Panc1 (cell line): ENCODE measurements at regions not wholly inside any gene's neighbourhood (a gene's known extent, or its start where the extent isn't known, plus 50 kb on each side); places are given as distances from the start of the nearest gene placed in this dataset.

ENCODE experiments used
- ATAC-seq: fragments of 200-7000 bp; cut with Tn5 transposase; 2 replicates; pipeline ENCODE4 v1.9.1; 2020; ENCODE audit warnings: mild to moderate bottlenecking, moderate library complexity
- BruUV-seq: library from RNA; stranded (reverse); fragments of 400-500 nt; replicated peaks from 2 replicates; lab custom pipeline; 2021; lab: Mats Ljungman, UMichigan
- CTCF ChIA-PET: fragments of 300-600 bp; sonication (Branson Sonifier 250); formaldehyde crosslinking; loops from one replicate; lab custom pipeline; 2022; ENCODE audit warnings: antibody characterized with exemption; lab: Charles Lee
- POLR2A ChIA-PET: fragments of 300-600 bp; sonication (Branson Sonifier 250); formaldehyde crosslinking; loops from one replicate; lab custom pipeline; 2022; ENCODE audit warnings: antibody characterized with exemption; lab: Charles Lee
- DNase-seq: peaks from one replicate; pipeline ENCODE4 v3.0.0-alpha.2; 2010; ENCODE audit warnings: low read depth, low spot score
- H3K27ac ChIP-seq: 2 replicates; pipeline ENCODE4 v1.5.1; 2011; ENCODE audit warnings: mild to moderate bottlenecking, low read length, inconsistent platforms
- H3K27me3 ChIP-seq: fragments of 200-500 bp; sonication (Bioruptor generic); 2 replicates; pipeline ENCODE4 v1.6.0; 2014; ENCODE audit warnings: low read length, inconsistent platforms; ENCODE audit not compliant: control insufficient read depth, insufficient read depth
- H3K36me3 ChIP-seq: fragments of 200-500 bp; sonication (Bioruptor generic); 2 replicates; pipeline ENCODE4 v1.5.1; 2014; ENCODE audit warnings: inconsistent platforms, mild to moderate bottlenecking, low read length, moderate library complexity; ENCODE audit not compliant: control insufficient read depth, insufficient read depth
- H3K4me1 ChIP-seq: 2 replicates; pipeline ENCODE4 v1.5.1; 2011; ENCODE audit warnings: inconsistent platforms, mild to moderate bottlenecking, low read length, moderate library complexity; ENCODE audit not compliant: control insufficient read depth, insufficient read depth
- H3K4me3 ChIP-seq, 2 experiments: 2 replicates each; pipeline ENCODE4 v1.5.1; 2011 to 2012; ENCODE audit warnings: low read depth in 2 of 2, low read length in 2 of 2, mild to moderate bottlenecking in 2 of 2, inconsistent platforms in 1 of 2, moderate library complexity in 1 of 2
- H3K9me3 ChIP-seq: fragments of 200-500 bp; sonication (Bioruptor generic); 2 replicates; pipeline ENCODE4 v1.5.1; 2014; ENCODE audit warnings: low read depth, mild to moderate bottlenecking, inconsistent platforms, low read length, moderate library complexity; ENCODE audit not compliant: control insufficient read depth, insufficient read depth
- POLR2AphosphoS5 ChIP-seq: IDR thresholded peaks from 2 replicates; pipeline ENCODE4 v1.6.1; 2012; ENCODE audit warnings: mild to moderate bottlenecking, low read depth, low read length, moderate library complexity
- SIN3A ChIP-seq: IDR thresholded peaks from 2 replicates; pipeline ENCODE4 v1.6.1; 2012; ENCODE audit warnings: low read depth, mild to moderate bottlenecking, low read length, moderate library complexity, borderline replicate concordance; ENCODE audit not compliant: insufficient read depth
- TCF7L2 ChIP-seq: IDR thresholded peaks from 2 replicates; pipeline ENCODE4 v1.6.1; 2011; ENCODE audit warnings: mild to moderate bottlenecking, low read depth, low read length, inconsistent platforms
- in situ Hi-C: cut with HindIII; loops from 2 replicates; pipeline ENCODE4 v1.10.0; 2016; ENCODE audit warnings: low sequenced_read_pairs, low pct_unique_long_range_greater_than_20kb
- intact Hi-C: fragments of 100-400 bp; cut with micrococcal nuclease; formaldehyde crosslinking; loops from one replicate; pipeline ENCODE4 v1.10.0; 2022; ENCODE audit not compliant: unreplicated experiment
- TF ChIP-seq, protein P1 (sequence below): fragments of 450-650 bp; IDR thresholded peaks from 2 replicates; pipeline ENCODE4 v1.5.1; 2017; ENCODE audit warnings: mild to moderate bottlenecking
- TF ChIP-seq, protein P2 (sequence below), 2 experiments: IDR thresholded peaks; 2 replicates each; pipeline ENCODE4 v1.6.1; 2011 to 2012; ENCODE audit warnings: low read depth in 2 of 2, control low read depth in 1 of 2, low read length in 1 of 2, mild to moderate bottlenecking in 1 of 2, moderate library complexity in 1 of 2; ENCODE audit not compliant: insufficient read depth in 1 of 2

DNA sequence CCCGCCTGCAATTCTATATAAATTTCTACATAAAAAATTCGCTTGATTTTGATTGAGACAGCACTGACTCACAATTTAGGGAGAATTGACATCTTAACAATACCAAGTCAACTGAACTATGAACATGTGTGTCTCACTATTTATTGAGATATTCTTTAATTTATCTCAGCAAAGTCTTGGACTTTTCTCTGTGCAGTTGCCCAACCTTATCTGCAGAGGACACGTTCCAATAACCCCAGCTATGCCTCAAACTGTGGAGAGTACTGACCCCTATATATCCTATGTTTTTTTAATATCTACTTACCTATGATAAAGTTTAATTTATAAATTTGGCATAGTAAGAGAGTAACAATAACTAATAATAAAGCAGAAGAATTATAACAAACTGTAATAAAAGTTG is 69.4 kb upstream of the PIP4K2A start:
- Histone ChIP-seq H3K4me1 (no peaks in the 10 kb centered on the region), H3K4me3 (no peak overlapping the region), H3K27ac (no peak overlapping the region), H3K27me3 (no peaks in the 10 kb centered on the region), H3K9me3 (no peaks in the 10 kb centered on the region), H3K36me3 (no peaks in the 10 kb centered on the region)
- no peak for ATAC-seq
- ChIA-PET CTCF (no interaction called here), POLR2A (no interaction called here)
- in situ Hi-C loops, result no loop called here
- intact Hi-C loops, result no loop called here
- no peak for DNase-seq
- BruUV-seq, result no TSS peak
- TF ChIP-seq TCF7L2 (no peak), POLR2AphosphoS5 (no peak), SIN3A (no peak)
- TF ChIP-seq, protein P1, sequence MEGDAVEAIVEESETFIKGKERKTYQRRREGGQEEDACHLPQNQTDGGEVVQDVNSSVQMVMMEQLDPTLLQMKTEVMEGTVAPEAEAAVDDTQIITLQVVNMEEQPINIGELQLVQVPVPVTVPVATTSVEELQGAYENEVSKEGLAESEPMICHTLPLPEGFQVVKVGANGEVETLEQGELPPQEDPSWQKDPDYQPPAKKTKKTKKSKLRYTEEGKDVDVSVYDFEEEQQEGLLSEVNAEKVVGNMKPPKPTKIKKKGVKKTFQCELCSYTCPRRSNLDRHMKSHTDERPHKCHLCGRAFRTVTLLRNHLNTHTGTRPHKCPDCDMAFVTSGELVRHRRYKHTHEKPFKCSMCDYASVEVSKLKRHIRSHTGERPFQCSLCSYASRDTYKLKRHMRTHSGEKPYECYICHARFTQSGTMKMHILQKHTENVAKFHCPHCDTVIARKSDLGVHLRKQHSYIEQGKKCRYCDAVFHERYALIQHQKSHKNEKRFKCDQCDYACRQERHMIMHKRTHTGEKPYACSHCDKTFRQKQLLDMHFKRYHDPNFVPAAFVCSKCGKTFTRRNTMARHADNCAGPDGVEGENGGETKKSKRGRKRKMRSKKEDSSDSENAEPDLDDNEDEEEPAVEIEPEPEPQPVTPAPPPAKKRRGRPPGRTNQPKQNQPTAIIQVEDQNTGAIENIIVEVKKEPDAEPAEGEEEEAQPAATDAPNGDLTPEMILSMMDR, result no peak
- TF ChIP-seq, protein P2, sequence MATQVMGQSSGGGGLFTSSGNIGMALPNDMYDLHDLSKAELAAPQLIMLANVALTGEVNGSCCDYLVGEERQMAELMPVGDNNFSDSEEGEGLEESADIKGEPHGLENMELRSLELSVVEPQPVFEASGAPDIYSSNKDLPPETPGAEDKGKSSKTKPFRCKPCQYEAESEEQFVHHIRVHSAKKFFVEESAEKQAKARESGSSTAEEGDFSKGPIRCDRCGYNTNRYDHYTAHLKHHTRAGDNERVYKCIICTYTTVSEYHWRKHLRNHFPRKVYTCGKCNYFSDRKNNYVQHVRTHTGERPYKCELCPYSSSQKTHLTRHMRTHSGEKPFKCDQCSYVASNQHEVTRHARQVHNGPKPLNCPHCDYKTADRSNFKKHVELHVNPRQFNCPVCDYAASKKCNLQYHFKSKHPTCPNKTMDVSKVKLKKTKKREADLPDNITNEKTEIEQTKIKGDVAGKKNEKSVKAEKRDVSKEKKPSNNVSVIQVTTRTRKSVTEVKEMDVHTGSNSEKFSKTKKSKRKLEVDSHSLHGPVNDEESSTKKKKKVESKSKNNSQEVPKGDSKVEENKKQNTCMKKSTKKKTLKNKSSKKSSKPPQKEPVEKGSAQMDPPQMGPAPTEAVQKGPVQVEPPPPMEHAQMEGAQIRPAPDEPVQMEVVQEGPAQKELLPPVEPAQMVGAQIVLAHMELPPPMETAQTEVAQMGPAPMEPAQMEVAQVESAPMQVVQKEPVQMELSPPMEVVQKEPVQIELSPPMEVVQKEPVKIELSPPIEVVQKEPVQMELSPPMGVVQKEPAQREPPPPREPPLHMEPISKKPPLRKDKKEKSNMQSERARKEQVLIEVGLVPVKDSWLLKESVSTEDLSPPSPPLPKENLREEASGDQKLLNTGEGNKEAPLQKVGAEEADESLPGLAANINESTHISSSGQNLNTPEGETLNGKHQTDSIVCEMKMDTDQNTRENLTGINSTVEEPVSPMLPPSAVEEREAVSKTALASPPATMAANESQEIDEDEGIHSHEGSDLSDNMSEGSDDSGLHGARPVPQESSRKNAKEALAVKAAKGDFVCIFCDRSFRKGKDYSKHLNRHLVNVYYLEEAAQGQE (IDR thresholded peaks at IDR 0.05; ENCODE audit: insufficient read depth in 1 of 2, low read depth in 2 of 2, low read length in 1 of 2), result no peak

DNA sequence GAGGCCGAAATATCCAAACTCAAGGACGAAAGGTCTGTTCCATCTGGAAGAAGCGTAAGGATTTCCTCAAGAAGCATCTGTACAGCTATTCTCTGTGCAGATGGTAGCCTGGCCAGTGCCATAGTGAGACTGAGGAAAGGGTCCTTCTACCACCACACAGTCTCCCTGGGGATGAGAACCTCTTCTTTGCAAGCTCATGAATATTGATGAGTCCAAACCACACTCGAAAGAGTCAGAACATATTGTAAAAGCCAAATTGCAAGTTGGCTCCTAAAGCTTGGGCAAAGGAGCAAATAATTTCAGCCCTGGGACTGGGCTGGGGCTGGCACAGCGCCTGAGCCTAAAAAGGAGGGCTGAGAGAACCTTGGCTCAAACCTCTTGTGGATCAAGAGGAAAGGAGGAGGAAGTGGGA is 66.1 kb upstream of the PIP4K2A start:
- intact Hi-C loops (no loop called here), in situ Hi-C loops (no loop called here)
- ChIA-PET POLR2A (no interaction called here), CTCF (no interaction called here)
- DNase-seq, result no peak
- Histone ChIP-seq H3K27ac (no peak overlapping the region), H3K4me3 (no peak overlapping the region), H3K9me3 (no peaks in the 10 kb centered on the region), H3K27me3 (no peaks in the 10 kb centered on the region), H3K36me3 (no peaks in the 10 kb centered on the region), H3K4me1 (no peaks in the 10 kb centered on the region)
- no peak for TF ChIP-seq SIN3A
- TF ChIP-seq POLR2AphosphoS5, result no peak
- TF ChIP-seq TCF7L2, result no peak
- TF ChIP-seq, protein P2 (IDR thresholded peaks at IDR 0.05; ENCODE audit: insufficient read depth in 1 of 2, low read depth in 2 of 2, low read length in 1 of 2), result no peak
- TF ChIP-seq, protein P1, result no peak
- no peak for ATAC-seq
- BruUV-seq, result no TSS peak
